PC-3 (cell line): ENCODE measurements at regions not wholly inside any gene's neighbourhood (a gene's known extent, or its start where the extent isn't known, plus 50 kb on each side); places are given as distances from the start of the nearest gene placed in this dataset.

Experiments
- EZH2 ChIP-seq: fragments of 300-600 bp; sonication (generic); IDR thresholded peaks from one replicate; pipeline ENCODE4 v1.6.1; 2017; ENCODE audit warnings: antibody characterized with exemption, mild to moderate bottlenecking, low read length; ENCODE audit not compliant: unreplicated experiment
- TF ChIP-seq, protein P1 (sequence below): fragments of 300-600 bp; sonication (generic); conservative IDR thresholded peaks from 2 replicates; pipeline ENCODE4 v1.5.1; 2017; ENCODE audit warnings: antibody characterized with exemption, low read depth, mild to moderate bottlenecking, low read length

GRCh38 chr2:108111936-108112335 is 125.6 kb downstream of the SLC5A7 start:
- TF ChIP-seq, protein P1, sequence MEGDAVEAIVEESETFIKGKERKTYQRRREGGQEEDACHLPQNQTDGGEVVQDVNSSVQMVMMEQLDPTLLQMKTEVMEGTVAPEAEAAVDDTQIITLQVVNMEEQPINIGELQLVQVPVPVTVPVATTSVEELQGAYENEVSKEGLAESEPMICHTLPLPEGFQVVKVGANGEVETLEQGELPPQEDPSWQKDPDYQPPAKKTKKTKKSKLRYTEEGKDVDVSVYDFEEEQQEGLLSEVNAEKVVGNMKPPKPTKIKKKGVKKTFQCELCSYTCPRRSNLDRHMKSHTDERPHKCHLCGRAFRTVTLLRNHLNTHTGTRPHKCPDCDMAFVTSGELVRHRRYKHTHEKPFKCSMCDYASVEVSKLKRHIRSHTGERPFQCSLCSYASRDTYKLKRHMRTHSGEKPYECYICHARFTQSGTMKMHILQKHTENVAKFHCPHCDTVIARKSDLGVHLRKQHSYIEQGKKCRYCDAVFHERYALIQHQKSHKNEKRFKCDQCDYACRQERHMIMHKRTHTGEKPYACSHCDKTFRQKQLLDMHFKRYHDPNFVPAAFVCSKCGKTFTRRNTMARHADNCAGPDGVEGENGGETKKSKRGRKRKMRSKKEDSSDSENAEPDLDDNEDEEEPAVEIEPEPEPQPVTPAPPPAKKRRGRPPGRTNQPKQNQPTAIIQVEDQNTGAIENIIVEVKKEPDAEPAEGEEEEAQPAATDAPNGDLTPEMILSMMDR: no peak
- no peak for TF ChIP-seq EZH2
